Astrocyte of the cerebellum (primary cell): ENCODE measurements at regions not wholly inside any gene's neighbourhood (a gene's known extent, or its start where the extent isn't known, plus 50 kb on each side); places are given as distances from the start of the nearest gene placed in this dataset.
"Not testable (repeated sequence)": the region's sequence is repeated elsewhere in the genome, so short reads cannot be mapped to it uniquely, and the experiment has no call there.

Experiments used
- DNase-seq: peaks from one replicate; pipeline ENCODE4 v3.0.0-alpha.2; 2011; ENCODE audit warnings: low read depth
- H3K4me3 ChIP-seq: 2 replicates; pipeline ENCODE4 v1.5.1; 2011; ENCODE audit warnings: mild to moderate bottlenecking, low read depth, low read length, moderate library complexity
- in situ Hi-C: cut with HindIII; loops from 2 replicates; pipeline ENCODE4 v1.10.0; 2017; ENCODE audit warnings: low sequenced_read_pairs
- TF ChIP-seq, protein P1 (sequence below): IDR thresholded peaks from 2 replicates; pipeline ENCODE4 v1.5.1; 2012; ENCODE audit warnings: low read length, low read depth, moderate library complexity, mild to moderate bottlenecking; ENCODE audit errors: missing control alignments

DNA sequence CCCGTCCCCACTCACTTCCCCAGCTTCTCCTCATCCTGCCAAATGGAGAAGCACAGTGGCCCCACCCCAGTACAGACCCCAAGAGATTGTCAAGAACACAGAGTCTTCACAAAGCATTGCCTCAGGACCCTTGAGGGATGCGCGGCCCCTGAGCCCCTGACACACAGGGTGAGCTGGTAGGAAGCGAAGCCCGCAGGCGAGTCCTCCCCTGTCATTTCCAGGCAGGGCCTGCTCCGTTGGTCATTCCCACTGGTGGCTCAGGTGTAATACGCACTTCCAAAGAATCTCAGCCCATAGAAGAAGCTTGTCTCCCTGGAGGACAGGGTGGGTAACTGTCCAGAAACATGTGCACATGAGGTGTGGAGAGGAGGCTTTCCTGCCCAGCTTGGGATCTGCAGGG is 404.2 kb downstream of the THBS2 start:
- TF ChIP-seq, protein P1, sequence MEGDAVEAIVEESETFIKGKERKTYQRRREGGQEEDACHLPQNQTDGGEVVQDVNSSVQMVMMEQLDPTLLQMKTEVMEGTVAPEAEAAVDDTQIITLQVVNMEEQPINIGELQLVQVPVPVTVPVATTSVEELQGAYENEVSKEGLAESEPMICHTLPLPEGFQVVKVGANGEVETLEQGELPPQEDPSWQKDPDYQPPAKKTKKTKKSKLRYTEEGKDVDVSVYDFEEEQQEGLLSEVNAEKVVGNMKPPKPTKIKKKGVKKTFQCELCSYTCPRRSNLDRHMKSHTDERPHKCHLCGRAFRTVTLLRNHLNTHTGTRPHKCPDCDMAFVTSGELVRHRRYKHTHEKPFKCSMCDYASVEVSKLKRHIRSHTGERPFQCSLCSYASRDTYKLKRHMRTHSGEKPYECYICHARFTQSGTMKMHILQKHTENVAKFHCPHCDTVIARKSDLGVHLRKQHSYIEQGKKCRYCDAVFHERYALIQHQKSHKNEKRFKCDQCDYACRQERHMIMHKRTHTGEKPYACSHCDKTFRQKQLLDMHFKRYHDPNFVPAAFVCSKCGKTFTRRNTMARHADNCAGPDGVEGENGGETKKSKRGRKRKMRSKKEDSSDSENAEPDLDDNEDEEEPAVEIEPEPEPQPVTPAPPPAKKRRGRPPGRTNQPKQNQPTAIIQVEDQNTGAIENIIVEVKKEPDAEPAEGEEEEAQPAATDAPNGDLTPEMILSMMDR: no peak
- no peak overlapping the region for H3K4me3 ChIP-seq
- in situ Hi-C loops: no loop called here
- no peak for DNase-seq

DNA sequence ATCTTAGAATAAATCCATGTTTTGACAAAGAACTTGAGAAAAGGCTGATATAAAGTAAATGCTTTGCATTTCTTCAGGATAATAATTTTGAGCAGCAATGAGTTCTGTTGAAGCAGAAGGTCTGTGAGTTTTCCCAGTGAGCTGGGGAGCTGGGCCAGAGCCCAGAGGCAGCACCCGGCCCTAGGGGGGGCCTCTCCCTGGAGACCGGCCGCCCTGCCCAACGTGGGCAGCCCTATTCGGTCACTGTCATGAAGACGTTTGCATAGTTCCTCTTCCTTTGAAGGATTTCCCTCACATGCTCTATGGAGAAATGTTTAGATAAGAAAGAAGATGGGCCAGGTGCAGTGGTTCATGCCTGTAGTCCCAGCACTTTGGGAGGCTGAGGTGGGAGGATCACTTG is 404.8 kb downstream of the THBS2 start:
- no peak for DNase-seq
- TF ChIP-seq, protein P1: no peak
- no peak overlapping the region for H3K4me3 ChIP-seq
- in situ Hi-C loops: no loop called here

DNA sequence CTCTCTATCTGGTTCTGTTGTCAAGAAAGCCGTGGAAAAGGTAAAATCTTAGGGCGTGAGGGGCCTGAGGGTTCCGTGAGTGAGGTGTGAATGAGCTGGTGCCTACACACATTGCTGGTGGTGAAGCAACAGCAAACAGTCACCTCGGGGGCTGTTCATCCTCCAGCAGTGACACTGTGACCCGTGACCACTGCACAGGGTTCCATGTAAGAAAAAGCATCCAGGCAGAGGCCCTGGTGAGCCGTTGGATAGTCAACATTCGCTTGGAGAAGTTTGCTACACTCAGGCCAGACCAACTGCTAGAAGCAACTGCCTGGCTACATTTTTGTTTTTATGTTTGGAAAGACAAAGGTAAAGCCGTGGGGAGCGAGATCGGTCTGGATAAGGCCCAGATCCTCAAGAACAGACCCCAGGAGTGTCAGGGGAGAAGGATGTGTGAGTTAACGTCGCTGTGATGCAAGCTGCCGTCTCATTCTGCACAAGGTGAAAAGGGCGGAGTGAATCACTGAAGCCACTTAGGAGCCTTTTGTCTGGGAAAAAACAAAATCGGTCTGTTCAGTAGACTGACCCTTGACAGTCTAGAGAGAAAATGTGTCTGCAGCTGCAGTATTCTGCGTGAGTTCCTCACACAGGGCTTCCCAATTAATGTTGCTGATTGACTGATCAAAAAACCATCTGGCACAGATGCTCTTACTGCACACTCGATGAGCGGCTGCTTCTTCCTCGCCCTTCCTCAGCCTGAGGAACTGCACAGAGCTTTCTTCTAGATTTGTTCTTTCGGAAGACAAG is 404.0 kb downstream of the SMOC2 start:
- TF ChIP-seq, protein P1: no peak
- no peak overlapping the region for H3K4me3 ChIP-seq
- DNase-seq: no peak
- in situ Hi-C loops: no loop called here

DNA sequence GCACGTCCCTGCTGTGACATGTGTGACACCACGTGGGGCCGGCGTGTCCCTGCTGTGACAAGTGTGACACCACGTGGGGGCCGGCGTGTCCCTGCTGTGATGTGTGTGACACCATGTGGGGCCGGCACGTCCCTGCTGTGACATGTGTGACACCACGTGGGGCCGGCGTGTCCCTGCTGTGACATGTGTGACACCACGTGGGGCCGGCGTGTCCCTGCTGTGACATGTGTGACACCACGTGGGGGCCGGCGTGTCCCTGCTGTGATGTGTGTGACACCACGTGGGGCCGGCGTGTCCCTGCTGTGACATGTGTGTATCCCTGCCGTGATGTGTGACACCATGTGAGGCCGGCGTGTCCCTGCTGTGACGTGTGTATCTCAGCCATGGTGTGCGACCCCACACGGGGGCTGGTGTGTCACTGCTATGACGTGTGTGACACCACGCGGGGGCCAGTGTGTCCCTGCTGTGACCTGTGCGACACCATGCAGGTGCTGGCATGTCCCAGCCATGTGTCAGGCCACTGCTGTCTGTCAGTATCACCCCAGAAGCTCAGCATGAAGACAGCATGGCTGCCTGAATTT is 401.7 kb downstream of the SMOC2 start:
- in situ Hi-C loops, DNase-seq, H3K4me3 ChIP-seq: not testable (repeated sequence)

DNA sequence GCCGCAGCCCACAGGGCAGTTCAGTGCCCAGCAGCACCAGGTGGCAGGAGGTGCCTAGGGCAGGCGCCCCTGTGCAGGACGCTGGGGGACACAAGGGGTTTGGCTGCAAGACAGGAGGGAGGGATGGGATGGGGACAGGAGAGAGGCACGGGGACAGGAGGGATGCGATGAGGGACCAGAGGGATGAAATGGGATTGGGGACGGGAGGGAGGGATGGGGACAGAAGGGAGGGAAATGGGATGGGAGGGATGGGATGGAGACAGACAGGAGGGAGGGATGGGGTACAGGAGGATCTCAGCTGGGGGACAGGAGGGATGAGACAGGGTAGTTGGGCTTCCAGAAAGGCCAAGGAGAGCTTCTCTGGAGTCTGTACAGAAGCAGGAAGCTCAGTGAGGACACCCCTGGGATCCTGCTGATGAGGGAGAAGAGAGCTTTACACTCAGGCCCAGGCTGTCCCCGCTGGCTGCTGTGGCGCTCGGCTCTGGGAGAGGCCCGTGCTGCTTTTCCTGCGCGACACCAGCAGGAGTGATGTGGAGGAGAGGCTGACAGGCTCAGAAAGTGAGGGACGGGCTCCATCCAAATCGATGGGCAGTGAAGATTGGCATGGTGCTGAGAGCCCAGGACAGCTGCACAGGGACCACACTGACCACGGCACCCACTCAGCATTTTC is 400.8 kb downstream of the SMOC2 start:
- TF ChIP-seq, protein P1: no peak
- in situ Hi-C loops: no loop called here
- DNase-seq: no peak
- H3K4me3 ChIP-seq: no peak overlapping the region

DNA sequence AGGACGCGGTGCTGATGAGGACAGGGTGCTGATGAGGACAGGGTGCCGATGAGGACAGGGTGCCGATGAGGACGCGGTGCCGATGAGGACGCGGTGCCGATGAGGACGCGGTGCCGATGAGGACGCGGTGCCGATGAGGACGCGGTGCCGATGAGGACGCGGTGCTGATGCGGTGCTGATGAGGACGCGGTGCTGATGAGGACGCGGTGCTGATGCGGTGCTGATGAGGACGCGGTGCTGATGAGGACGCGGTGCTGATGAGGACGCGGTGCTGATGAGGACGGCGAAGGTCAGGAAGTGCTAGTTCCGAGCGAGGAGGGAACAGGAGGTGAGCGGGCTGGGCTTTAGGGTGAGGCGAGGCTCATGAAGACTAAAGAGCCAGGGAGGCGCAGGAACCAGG is 399.9 kb downstream of the SMOC2 start:
- DNase-seq, H3K4me3 ChIP-seq, in situ Hi-C loops: not testable (repeated sequence)

DNA sequence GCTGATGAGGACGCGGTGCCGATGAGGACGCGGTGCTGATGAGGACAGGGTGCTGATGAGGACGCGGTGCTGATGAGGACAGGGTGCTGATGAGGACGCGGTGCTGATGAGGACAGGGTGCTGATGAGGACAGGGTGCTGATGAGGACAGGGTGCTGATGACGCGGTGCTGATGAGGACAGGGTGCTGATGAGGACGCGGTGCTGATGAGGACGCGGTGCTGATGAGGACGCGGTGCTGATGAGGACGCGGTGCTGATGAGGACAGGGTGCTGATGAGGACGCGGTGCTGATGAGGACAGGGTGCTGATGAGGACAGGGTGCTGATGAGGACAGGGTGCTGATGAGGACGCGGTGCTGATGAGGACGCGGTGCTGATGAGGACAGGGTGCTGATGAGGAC is 399.3 kb downstream of the SMOC2 start:
- DNase-seq, H3K4me3 ChIP-seq, in situ Hi-C loops: not testable (repeated sequence)

DNA sequence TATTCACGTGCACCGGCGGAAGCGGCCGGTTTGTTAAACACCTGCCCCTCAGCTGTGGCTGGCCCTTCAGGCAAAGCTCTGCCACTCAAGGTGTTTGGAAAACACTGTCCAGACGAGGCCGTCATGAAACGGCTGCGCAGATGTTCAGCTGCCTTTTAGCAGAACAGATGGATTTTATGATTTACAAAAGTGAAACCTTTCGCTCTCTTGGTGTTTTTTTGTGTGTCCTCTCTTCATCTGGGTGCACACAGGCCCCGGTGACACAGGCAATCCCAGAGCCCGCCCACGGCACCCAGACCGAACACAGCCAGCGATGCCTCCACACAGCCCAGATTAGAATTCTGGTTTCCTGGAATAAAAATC is 397.0 kb downstream of the SMOC2 start:
- DNase-seq: no peak
- TF ChIP-seq, protein P1: no peak
- in situ Hi-C loops: no loop called here
- no peak overlapping the region for H3K4me3 ChIP-seq
